GM12878 (cell line): ENCODE measurements at regions not wholly inside any gene's neighbourhood (a gene's known extent, or its start where the extent isn't known, plus 50 kb on each side); places are given as distances from the start of the nearest gene placed in this dataset.

Experiments
- ATAC-seq: fragments of 200-7000 bp; cut with Tn5 transposase; 3 replicates; pipeline ENCODE4 v1.9.1; 2020; ENCODE audit warnings: mild to moderate bottlenecking, moderate library complexity
- BruUV-seq: library from RNA; stranded (reverse); fragments of 400-500 nt; replicated peaks from 2 replicates; lab custom pipeline; 2021; lab: Mats Ljungman, UMichigan
- CTCF ChIA-PET: fragments of 300-600 bp; sonication (Branson Sonifier 250); formaldehyde crosslinking; extraction: SDS; loops from one replicate; lab custom pipeline; 2021; ENCODE audit warnings: inconsistent platforms; lab: Yijun Ruan, JAX
- POLR2A ChIA-PET: fragments of 350-600 bp; formaldehyde crosslinking; extraction: SDS; loops from one replicate; lab custom pipeline; 2021; ENCODE audit warnings: inconsistent platforms; lab: Charles Lee
- RAD21 ChIA-PET: fragments of 300-600 bp; sonication (Branson Sonifier 250); formaldehyde crosslinking; loops from one replicate; lab custom pipeline; 2023; ENCODE audit warnings: antibody characterized with exemption; ENCODE audit not compliant: unreplicated experiment; lab: Charles Lee
- SMC1A ChIA-PET: fragments of 300-600 bp; sonication (Branson Sonifier 250); formaldehyde crosslinking; loops from one replicate; lab custom pipeline; 2023; ENCODE audit not compliant: unreplicated experiment, uncharacterized antibody; lab: Charles Lee
- DNase-seq: peaks from one replicate; pipeline ENCODE4 v3.0.0-alpha.2; 2011; ENCODE audit warnings: low read depth, low spot score
- FAIRE-seq: peaks from 3 replicates; lab custom pipeline; 2011; peaks lifted over from hg19 to GRCh38; lab: Jason Lieb, UNC
- H2AFZ ChIP-seq: 2 replicates; pipeline ENCODE4 v1.6.0; 2011; ENCODE audit warnings: low read depth, low read length, control low read depth; ENCODE audit not compliant: control insufficient read depth
- H3K27ac ChIP-seq: 2 replicates; pipeline ENCODE4 v1.5.1; 2011; ENCODE audit warnings: control low read depth; ENCODE audit not compliant: control insufficient read depth, insufficient read depth
- H3K27me3 ChIP-seq, 2 experiments: replicated peaks in 1 of 2; 2 replicates each; pipeline versions ENCODE4 v1.6.0 to v1.6.1; 2011; ENCODE audit warnings: low read length in 1 of 2; ENCODE audit not compliant: control insufficient read depth in 2 of 2, insufficient read depth in 2 of 2
- H3K36me3 ChIP-seq, 2 experiments: 2 replicates each; pipeline ENCODE4 v1.5.1; 2011; ENCODE audit warnings: low read length in 1 of 2; ENCODE audit not compliant: control insufficient read depth in 2 of 2, insufficient read depth in 2 of 2
- H3K4me1 ChIP-seq: 2 replicates; pipeline ENCODE4 v1.6.1; 2011; ENCODE audit warnings: mild to moderate bottlenecking, low read length, moderate library complexity, mixed read lengths; ENCODE audit not compliant: control insufficient read depth, insufficient read depth
- H3K4me2 ChIP-seq: 2 replicates; pipeline ENCODE4 v1.6.0; 2011; ENCODE audit warnings: control low read depth; ENCODE audit not compliant: control insufficient read depth, insufficient read depth
- H3K4me3 ChIP-seq: fragments of 200-600 bp; sonication (generic); 2 replicates; pipeline ENCODE4 v1.5.1; 2016
- H3K79me2 ChIP-seq: 2 replicates; pipeline ENCODE4 v1.6.0; 2011; ENCODE audit warnings: low read length; ENCODE audit not compliant: control insufficient read depth, insufficient read depth
- H3K9ac ChIP-seq: 2 replicates; pipeline ENCODE4 v1.8.0; 2011; ENCODE audit warnings: low read length, control low read depth, mixed read lengths; ENCODE audit not compliant: control insufficient read depth, insufficient read depth
- H3K9me3 ChIP-seq: replicated peaks from 3 replicates; pipeline ENCODE4 v1.5.1; 2011; ENCODE audit warnings: mild to moderate bottlenecking, low read length; ENCODE audit not compliant: control insufficient read depth, insufficient read depth
- H4K20me1 ChIP-seq: 2 replicates; pipeline ENCODE4 v1.6.0; 2011; ENCODE audit not compliant: control insufficient read depth, insufficient read depth
- ASH2L ChIP-seq: fragments of 300-600, 200-600 bp; sonication (generic); IDR thresholded peaks from 2 replicates; pipeline ENCODE4 v1.6.1; 2017; ENCODE audit warnings: low read depth, mild to moderate bottlenecking, borderline replicate concordance
- ESRRA ChIP-seq: IDR thresholded peaks from 2 replicates; pipeline ENCODE4 v1.6.1; 2012; ENCODE audit warnings: mild to moderate bottlenecking, low read length, improper control_type of control experiment
- HCFC1 ChIP-seq: fragments of 150-350 bp; IDR thresholded peaks from 2 replicates; pipeline ENCODE4 v1.6.1; 2014; ENCODE audit warnings: low read length
- IKZF1 ChIP-seq: fragments of 450-650 bp; conservative IDR thresholded peaks from 2 replicates; pipeline ENCODE4 v1.6.1; 2017; ENCODE audit warnings: antibody characterized with exemption, mild to moderate bottlenecking
- IKZF2 ChIP-seq, 2 experiments: fragments of 450-650 bp; IDR thresholded peaks; 2 replicates each; pipeline ENCODE4 v1.6.1; 2017; ENCODE audit warnings: mild to moderate bottlenecking in 2 of 2, moderate library complexity in 2 of 2
- KAT2A ChIP-seq: conservative IDR thresholded peaks from 2 replicates; pipeline ENCODE4 v1.6.1; 2011; ENCODE audit warnings: low read depth, low read length; ENCODE audit not compliant: control insufficient read depth
- MEF2A ChIP-seq: IDR thresholded peaks from 2 replicates; pipeline ENCODE4 v1.6.1; 2011; ENCODE audit warnings: low read depth, mild to moderate bottlenecking, low read length, moderate library complexity; ENCODE audit not compliant: insufficient read depth
- MTA2 ChIP-seq: fragments of 450-650 bp; IDR thresholded peaks from 2 replicates; pipeline ENCODE4 v1.6.1; 2016; ENCODE audit warnings: low read depth, mild to moderate bottlenecking, moderate library complexity
- NFYB ChIP-seq: IDR thresholded peaks from 2 replicates; pipeline ENCODE4 v1.6.1; 2011; ENCODE audit warnings: low read depth, mild to moderate bottlenecking, low read length, improper control_type of control experiment, moderate library complexity; ENCODE audit not compliant: insufficient read depth
- PAX5 ChIP-seq: IDR thresholded peaks from 2 replicates; pipeline ENCODE4 v1.6.1; 2011; ENCODE audit warnings: low read depth, low read length, borderline replicate concordance
- PML ChIP-seq: IDR thresholded peaks from 2 replicates; pipeline ENCODE4 v1.6.1; 2012; ENCODE audit warnings: low read length, inconsistent platforms
- RAD51 ChIP-seq: fragments of 450-650 bp; IDR thresholded peaks from 2 replicates; pipeline ENCODE4 v1.6.1; 2016; ENCODE audit warnings: moderate library complexity, mild to moderate bottlenecking, inconsistent platforms
- SIX5 ChIP-seq: IDR thresholded peaks from 2 replicates; pipeline ENCODE4 v1.6.1; 2011; ENCODE audit warnings: mild to moderate bottlenecking, low read depth, low read length, moderate library complexity; ENCODE audit not compliant: severe bottlenecking
- SMC3 ChIP-seq: IDR thresholded peaks from 2 replicates; pipeline ENCODE4 v1.6.1; 2011; ENCODE audit warnings: low read length, improper control_type of control experiment, borderline replicate concordance
- SREBF2 ChIP-seq: IDR thresholded peaks from 2 replicates; pipeline ENCODE4 v1.6.1; 2012; ENCODE audit warnings: mild to moderate bottlenecking, low read length
- ZSCAN29 ChIP-seq: fragments of 450-650 bp; IDR thresholded peaks from 2 replicates; pipeline ENCODE4 v1.6.1; 2017; ENCODE audit warnings: mild to moderate bottlenecking, moderate library complexity
- WGBS: methylation state at CpG from one replicate; pipeline ENCODE4 v1.1.6; 2016; ENCODE audit warnings: low lambda C conversion rate; ENCODE audit not compliant: insufficient replicate concordance, insufficient coverage; ENCODE audit errors: missing lambda C conversion rate; 5-methylcytosine and 5-hydroxymethylcytosine counted together
- in situ Hi-C: fragments of 300-500 bp; cut with MboI; formaldehyde crosslinking; loops from 9 replicates; pipeline ENCODE4 v1.14.3; 2018; ENCODE audit warnings: mixed read lengths
- intact Hi-C: fragments of 100-400 bp; cut with micrococcal nuclease; formaldehyde crosslinking; loops from one replicate; pipeline ENCODE4 v1.14.2; 2022; ENCODE audit not compliant: unreplicated experiment
- TF ChIP-seq, protein P1 (sequence below), 3 experiments: IDR thresholded peaks in 2 of 3; conservative IDR thresholded peaks in 1 of 3; 2 replicates each; pipeline ENCODE4 v1.5.1; 2011; ENCODE audit warnings: low read depth in 3 of 3, low read length in 3 of 3, mild to moderate bottlenecking in 3 of 3, control low read depth in 2 of 3, moderate library complexity in 2 of 3, inconsistent platforms in 1 of 3, mixed read lengths in 1 of 3; ENCODE audit not compliant: control insufficient read depth in 2 of 3, insufficient read depth in 1 of 3; ENCODE audit errors: extremely low read depth in 1 of 3
- TF ChIP-seq, protein P2 (sequence below): fragments of 450-650 bp; IDR thresholded peaks from 2 replicates; pipeline ENCODE4 v1.6.1; 2017; ENCODE audit warnings: low read depth, mild to moderate bottlenecking, moderate library complexity
- TF ChIP-seq, protein P3 (sequence below): IDR thresholded peaks from 2 replicates; pipeline ENCODE4 v1.6.1; 2012; ENCODE audit warnings: low read length, inconsistent platforms

DNA sequence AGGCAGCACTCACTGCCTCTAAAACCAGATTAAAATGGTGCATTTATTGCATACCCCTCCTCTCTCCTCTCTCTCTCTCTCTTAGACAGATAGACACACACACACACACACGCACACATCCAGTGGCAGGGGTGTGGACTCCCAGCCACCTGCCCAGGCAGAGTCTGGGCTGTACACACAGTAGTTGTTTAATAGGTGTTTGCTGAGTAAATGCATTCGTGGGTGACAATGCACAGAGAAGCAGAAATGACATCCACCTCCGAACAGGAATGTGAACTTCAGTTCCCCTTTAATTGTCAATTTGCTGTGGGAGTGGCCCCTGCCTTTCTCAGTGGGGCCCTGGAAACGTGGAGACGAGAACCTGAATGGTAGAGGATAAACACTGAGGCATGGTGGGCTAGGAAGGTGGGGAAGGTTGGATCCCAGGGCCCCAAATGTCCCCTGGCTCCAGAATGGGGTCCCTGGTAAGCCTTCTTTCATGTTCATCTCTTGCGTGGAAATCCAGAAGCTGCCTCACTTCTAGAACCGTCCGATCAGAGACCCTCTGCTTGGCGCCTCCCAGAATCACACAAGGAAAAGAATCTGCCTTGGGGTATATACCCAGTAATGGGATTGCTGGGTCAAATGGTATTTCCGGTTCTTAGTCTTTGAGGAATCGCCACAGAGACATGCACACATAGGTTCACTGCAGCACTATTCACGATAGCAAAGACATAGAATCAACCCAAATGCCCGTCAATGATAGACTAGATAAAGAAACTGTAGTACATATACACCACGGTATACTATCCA lies 58.5 kb upstream of the ECHDC3 start:
- CTCF ChIA-PET, result interaction anchor here (0.7 to 2.7 kb wide), 8 partner anchors 11 to 169 kb away, joined by 3 to 10 read pairs (median 4); no protein-coding TSS in a partner anchor
- Histone ChIP-seq H3K79me2 (peaks cover 19% of the 10 kb centered on the region), H3K36me3 (no peaks in the 10 kb centered on the region), H4K20me1 (no peaks in the 10 kb centered on the region), H3K9ac (peak overlapping the region; percentile 98), H3K27me3 (no peaks in the 10 kb centered on the region), H3K4me1 (peaks cover 56% of the 10 kb centered on the region), H3K9me3 (no peaks in the 10 kb centered on the region; the same call in 2 of the 3 replicates), H3K27ac (peak overlapping the region; percentile 100), H3K4me3 (peak overlapping the region; percentile 58), H2AFZ (no peak overlapping the region; the same call in 1 of the 2 replicates), H3K4me2 (peak overlapping the region; percentile 97)
- WGBS, result 18% methylated on average over 14 of the region's 14 CpGs
- RAD21 ChIA-PET, result interaction anchor here (1.2 to 3.5 kb wide), 8 partner anchors 15 to 124 kb away, joined by 3 to 32 read pairs (median 8); no protein-coding TSS in a partner anchor
- ATAC-seq (peak; percentile 33), DNase-seq (no peak), FAIRE-seq (no peak)
- POLR2A ChIA-PET, result interaction anchor here (0.6 to 2.9 kb wide), 6 partner anchors 15 to 165 kb away, joined by 3 to 12 read pairs (median 3); partner anchors contain the start of gene USP6NL
- in situ Hi-C loops, result loop anchor here (10.0 kb wide), 1 partner anchor 509 kb away; no protein-coding TSS in a partner anchor
- SMC1A ChIA-PET, result interaction anchor here (0.6 to 6.9 kb wide), 7 partner anchors 15 to 169 kb away, joined by 3 to 57 read pairs (median 7); no protein-coding TSS in a partner anchor
- no TSS peak for BruUV-seq
- intact Hi-C loops, result loop anchor here (2.0 to 10.0 kb wide), 4 partner anchors 51 to 509 kb away; no protein-coding TSS in a partner anchor
- no peak for TF ChIP-seq PAX5
- no peak for TF ChIP-seq PML
- TF ChIP-seq IKZF2 (IDR thresholded peaks at IDR 0.05), result peak in 1 of 2 experiments; percentile 18; a peak in 1 of 4 replicates
- TF ChIP-seq KAT2A, result no peak
- TF ChIP-seq HCFC1, result no peak
- TF ChIP-seq MTA2, result 0 out of 2 replicates have a peak, but pooled peaks have one; percentile 13
- no peak for TF ChIP-seq NFYB
- no peak for TF ChIP-seq ASH2L
- TF ChIP-seq, protein P1, sequence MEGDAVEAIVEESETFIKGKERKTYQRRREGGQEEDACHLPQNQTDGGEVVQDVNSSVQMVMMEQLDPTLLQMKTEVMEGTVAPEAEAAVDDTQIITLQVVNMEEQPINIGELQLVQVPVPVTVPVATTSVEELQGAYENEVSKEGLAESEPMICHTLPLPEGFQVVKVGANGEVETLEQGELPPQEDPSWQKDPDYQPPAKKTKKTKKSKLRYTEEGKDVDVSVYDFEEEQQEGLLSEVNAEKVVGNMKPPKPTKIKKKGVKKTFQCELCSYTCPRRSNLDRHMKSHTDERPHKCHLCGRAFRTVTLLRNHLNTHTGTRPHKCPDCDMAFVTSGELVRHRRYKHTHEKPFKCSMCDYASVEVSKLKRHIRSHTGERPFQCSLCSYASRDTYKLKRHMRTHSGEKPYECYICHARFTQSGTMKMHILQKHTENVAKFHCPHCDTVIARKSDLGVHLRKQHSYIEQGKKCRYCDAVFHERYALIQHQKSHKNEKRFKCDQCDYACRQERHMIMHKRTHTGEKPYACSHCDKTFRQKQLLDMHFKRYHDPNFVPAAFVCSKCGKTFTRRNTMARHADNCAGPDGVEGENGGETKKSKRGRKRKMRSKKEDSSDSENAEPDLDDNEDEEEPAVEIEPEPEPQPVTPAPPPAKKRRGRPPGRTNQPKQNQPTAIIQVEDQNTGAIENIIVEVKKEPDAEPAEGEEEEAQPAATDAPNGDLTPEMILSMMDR (IDR thresholded peaks at IDR 0.05 in 2 of 3, conservative IDR thresholded peaks at IDR 0.05 in 1 of 3; ENCODE audit: control insufficient read depth in 2 of 3, extremely low read depth in 1 of 3, insufficient read depth in 1 of 3, low read depth in 3 of 3, low read length in 3 of 3), result no peak
- TF ChIP-seq, protein P2, sequence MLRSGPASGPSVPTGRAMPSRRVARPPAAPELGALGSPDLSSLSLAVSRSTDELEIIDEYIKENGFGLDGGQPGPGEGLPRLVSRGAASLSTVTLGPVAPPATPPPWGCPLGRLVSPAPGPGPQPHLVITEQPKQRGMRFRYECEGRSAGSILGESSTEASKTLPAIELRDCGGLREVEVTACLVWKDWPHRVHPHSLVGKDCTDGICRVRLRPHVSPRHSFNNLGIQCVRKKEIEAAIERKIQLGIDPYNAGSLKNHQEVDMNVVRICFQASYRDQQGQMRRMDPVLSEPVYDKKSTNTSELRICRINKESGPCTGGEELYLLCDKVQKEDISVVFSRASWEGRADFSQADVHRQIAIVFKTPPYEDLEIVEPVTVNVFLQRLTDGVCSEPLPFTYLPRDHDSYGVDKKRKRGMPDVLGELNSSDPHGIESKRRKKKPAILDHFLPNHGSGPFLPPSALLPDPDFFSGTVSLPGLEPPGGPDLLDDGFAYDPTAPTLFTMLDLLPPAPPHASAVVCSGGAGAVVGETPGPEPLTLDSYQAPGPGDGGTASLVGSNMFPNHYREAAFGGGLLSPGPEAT, result no peak
- TF ChIP-seq SREBF2, result no peak
- no peak for TF ChIP-seq SMC3
- TF ChIP-seq IKZF1, result 0 out of 2 replicates have a peak, but pooled peaks have one; percentile 10
- no peak for TF ChIP-seq ESRRA
- no peak for TF ChIP-seq ZSCAN29
- no peak for TF ChIP-seq MEF2A
- TF ChIP-seq, protein P3, sequence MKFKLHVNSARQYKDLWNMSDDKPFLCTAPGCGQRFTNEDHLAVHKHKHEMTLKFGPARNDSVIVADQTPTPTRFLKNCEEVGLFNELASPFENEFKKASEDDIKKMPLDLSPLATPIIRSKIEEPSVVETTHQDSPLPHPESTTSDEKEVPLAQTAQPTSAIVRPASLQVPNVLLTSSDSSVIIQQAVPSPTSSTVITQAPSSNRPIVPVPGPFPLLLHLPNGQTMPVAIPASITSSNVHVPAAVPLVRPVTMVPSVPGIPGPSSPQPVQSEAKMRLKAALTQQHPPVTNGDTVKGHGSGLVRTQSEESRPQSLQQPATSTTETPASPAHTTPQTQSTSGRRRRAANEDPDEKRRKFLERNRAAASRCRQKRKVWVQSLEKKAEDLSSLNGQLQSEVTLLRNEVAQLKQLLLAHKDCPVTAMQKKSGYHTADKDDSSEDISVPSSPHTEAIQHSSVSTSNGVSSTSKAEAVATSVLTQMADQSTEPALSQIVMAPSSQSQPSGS, result 0 out of 2 replicates have a peak, but pooled peaks have one; percentile 13
- no peak for TF ChIP-seq RAD51
- TF ChIP-seq SIX5, result no peak
